DMS 273 (cell line): ENCODE measurements at regions not wholly inside any gene's neighbourhood (a gene's known extent, or its start where the extent isn't known, plus 50 kb on each side); places are given as distances from the start of the nearest gene placed in this dataset.

Experiments used
- DNase-seq: peaks from one replicate; lab custom pipeline; 2025; ENCODE audit not compliant: unreplicated experiment; lab: John Stamatoyannopoulos, UW

DNA sequence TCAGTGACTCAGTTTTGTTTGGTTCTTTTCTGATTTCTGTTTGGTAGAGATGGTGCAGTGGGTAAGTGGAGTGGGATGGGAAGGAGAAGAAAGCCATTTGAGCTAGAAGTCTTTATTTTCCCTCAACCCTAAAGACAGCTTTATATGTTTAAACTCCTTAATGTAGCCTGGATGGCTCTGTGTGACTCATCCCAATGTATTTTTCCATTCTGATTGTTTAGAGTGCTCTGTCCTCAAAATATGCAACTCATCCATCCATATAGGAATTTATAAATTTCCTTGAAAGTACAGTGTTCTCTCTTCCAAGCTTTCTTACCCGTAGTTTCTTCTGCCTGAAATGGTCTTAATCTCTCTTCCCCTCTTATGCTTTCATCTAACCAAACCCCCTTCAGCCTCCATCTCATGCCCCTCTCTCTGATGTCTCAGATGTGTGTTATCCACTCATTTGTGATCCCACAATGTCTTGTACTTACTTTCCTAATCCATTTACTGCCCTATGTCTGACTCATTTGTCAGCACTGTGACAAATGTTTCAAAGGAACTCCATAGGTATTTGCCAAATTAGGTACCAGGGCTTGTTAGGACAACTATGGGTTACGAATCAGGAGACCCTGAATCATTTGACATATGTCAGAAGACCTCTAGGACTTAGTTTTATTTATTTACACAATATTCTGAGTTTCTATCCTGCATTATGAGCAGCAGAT, 217.5 kb upstream of the SGCD start:
- no peak for DNase-seq

DNA sequence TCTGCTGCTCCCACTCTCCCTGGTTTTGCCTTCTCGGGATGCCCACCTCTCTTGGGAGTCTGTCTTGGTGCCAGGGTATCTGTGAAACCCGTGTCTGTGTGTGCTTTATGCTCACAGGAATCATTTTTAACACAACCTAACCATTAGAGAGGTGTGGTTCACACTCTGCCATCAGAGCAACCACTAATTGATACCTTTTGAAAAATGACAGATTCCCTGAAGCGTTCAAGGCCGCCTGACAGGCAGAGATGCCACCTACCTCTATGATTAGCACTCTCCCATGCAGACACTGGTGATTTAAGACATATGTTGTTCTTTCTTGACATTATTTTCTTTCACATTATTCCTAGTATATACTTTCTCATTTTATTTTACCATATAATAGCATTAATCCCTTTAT, 207.3 kb upstream of the SGCD start:
- no peak for DNase-seq

DNA sequence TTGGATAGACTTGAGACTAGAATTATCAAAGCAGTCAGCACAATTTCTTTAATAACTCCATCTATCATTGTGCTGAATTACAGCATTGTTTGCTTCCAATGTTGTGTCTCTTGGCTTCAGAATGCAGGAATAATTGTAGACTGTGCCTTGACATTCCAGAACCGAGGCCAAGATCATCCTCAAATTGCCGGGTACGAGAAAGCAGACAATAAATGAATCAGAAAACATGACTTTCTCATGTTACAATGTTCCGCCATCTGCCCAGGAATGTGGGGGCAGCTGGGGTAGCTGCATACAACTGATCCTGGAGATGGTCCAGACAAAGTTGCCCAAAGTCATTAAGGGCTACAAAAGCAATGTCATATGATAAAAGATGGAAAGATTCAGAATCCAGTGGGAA, 206.2 kb upstream of the SGCD start:
- peak; percentile 83 for DNase-seq

DNA sequence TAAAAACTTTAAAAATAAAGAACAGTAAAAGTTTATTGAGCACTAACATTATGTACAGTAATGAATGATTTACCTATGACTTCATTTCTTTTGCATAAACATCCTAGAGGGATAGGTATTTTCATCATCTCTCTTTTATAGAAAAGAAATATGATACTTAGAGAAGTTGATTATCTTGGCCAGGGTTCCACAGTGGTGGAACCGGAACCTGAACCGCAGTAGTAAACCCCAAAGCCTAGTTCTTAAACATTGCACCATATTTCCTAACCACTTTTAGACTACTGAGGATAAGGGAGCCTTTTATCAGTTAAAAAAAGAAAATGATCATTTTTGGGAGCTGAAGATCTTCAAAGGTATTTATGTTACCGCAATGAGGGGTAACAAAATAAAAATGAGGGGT, 205.7 kb upstream of the SGCD start:
- DNase-seq = peak; percentile 39

DNA sequence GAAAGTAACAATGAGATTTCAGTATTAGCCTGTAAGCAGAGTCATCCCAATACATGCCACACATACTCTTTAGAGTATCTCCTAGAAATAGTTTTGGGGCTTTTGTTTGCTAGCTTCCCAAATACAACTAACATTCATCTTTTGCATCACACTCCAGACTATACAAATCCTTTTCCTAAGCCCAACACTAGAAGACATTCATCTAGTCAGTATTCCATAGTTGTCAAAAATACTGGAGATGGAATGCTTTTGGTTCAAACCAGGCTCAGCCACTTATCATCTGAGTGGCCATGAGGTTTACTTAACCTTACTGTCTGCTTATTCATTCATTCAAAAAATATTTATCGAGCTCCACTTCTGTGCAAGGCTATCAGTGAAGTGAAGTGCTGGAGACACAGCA, 205.1 kb upstream of the SGCD start:
- no peak for DNase-seq

DNA sequence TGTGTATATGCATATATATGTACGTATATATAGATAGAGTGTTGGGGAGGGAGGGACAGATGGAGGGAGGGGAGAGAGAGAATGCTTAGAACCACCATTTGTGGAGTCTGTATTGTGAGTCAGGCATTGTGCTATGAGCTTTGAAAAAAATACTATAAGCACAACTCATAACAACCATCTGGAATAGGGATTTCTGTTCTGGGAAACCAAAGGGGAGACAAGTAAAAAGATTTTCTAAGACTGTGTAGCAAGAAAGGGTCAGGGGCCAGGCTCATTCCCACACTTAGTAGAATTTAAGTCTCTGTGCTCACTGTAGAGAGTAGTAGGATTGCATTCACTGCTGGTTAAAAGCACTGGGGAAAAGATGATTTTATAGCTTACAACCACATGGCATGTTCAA, 202.3 kb upstream of the SGCD start:
- no peak for DNase-seq

DNA sequence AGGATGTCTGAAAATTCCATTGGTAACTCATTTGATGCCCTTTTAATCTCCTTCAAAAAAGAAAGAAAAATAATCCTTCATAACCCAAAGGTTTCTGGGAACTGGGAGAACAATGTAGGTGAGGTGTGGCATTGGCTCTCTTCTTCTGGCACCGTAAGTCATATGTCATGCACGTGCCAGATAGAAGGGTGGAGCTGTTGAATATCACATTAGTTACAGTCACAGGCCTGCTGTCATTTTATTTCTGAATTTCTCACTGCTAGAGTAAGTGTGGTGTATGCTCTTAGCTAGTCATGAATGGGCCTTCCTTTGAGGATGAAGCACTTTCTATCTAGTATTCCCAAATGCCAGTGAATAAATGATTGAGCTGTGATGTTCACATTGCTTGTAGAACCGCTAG, 201.8 kb upstream of the SGCD start:
- no peak for DNase-seq

DNA sequence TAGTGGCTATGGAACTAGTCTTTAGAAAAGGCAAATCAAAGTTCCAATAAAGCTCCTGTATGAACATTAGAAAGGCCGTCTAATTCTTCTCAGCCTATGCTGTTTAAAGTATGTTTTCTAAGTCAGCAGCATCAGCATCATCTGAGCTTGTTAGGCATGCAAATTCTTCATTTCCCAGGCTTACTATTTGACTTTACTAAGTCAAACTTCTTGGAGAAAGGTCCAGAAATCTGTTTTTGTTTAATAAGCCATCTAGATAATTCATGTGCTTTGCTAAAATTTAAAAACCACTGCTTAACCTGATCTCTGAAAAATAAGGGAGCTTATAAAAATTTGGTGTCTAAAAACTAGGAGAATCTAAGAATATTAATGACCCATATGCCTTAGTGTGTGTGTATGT, 200.2 kb upstream of the SGCD start:
- DNase-seq = no peak

DNA sequence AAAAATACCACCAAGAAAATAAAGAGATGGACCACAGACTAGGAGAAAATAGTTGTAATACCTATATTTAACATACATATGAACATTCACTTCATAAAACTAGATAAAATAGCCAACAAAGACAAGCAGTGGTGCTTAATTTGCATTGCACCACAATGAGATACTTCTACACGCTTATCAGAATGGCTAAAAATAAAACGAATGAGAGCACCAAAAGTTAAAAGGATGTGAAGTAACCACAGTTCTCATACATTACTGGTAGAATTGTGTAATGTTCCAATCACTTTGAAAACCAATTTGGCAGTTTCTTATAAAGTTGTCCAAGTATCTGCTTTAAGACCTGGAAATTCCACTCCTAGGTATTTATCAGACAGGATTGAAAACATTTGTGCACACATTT, 198.9 kb upstream of the SGCD start:
- DNase-seq = no peak

DNA sequence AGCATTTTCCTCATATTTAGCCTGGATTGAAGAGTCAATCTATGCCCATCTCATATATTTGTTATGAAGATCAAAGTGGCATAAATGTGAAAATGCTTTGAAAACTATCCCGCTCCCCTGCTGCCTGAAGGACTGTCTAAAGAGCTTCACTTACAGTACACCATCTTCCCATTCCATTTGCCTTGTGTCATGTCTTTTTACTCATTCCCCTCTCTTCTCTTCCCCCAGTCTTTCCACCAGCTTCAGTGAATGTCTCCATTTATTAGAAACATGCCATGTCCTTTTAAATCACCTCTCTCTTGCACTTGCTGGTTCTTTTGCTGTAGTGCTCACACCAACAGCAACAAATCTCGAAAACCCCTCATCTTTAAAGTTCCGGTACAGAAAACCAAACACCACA, 192.7 kb upstream of the SGCD start:
- no peak for DNase-seq

DNA sequence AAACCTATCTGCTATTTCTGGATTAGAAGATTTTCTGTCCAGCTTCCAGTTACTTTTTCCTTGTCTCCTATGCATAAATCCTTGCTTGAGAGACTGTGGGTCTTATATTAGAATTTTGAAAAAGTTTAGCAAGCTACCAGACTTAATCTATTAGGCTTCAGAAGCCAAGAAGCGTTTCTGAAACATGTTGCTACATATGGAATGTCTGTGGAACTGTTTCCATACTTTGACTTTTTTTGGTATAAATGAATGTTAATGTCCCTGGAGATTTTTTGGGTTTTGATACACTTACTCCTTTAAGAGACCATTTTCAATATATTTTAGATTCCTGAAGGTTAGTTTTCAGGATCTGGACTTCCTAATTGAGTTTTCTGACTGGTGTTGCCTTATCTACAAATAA, 191.4 kb upstream of the SGCD start:
- no peak for DNase-seq

DNA sequence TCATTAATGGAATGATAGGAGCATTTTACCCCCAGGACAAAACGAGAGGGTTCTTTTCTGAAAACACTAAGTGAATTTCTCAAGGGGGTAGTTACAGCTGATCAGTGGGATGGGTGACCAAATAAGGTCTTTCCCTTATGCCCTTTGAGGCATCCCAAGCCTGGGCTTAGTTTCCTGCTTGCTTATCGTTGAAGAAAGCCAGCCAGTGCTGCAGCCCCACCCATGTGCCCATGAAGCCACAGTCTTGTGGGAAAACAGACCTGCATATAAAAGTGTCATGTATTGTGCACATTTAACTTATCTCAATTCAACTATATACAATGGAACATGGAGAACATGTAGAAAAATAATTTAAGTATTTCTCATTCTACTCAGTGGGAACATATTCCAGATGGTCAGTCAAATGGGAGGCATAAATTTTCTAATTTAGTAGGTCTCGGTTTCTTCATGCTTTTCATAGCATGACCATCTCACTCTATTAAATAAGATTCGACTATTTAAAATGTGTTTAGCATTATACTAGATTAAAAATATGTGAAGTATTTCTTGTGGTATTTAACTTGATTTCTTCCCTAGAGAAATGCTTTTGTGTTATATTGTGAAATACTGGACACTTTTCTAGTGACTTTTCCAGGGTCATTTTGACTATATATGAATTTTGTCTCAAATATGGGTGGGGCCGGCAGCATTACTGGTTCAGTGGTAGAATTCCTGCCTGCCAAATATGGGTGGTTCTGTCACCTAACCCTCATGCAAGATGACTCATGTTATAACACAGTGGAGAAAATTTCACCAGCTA, 189.7 kb upstream of the SGCD start:
- no peak for DNase-seq

DNA sequence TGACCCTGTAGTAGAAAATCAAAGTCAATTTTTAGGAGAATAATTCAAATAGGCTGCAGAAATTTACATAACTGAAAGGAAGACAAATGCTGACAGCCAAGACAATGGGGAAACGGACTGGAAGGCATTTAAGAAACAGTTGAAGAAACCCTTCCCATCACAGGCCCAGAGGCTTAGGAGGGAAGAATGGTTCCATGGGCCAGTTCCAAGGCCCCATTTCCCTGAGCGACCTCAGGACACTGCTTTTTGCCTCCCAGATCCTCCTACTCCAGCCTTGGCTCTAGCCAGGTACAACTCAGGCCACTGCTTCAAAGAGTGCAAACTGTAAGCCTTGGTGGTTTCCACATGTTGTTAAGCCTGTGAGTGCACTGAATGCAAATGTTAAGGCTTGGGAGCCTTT, 184.1 kb upstream of the SGCD start:
- DNase-seq = no peak

DNA sequence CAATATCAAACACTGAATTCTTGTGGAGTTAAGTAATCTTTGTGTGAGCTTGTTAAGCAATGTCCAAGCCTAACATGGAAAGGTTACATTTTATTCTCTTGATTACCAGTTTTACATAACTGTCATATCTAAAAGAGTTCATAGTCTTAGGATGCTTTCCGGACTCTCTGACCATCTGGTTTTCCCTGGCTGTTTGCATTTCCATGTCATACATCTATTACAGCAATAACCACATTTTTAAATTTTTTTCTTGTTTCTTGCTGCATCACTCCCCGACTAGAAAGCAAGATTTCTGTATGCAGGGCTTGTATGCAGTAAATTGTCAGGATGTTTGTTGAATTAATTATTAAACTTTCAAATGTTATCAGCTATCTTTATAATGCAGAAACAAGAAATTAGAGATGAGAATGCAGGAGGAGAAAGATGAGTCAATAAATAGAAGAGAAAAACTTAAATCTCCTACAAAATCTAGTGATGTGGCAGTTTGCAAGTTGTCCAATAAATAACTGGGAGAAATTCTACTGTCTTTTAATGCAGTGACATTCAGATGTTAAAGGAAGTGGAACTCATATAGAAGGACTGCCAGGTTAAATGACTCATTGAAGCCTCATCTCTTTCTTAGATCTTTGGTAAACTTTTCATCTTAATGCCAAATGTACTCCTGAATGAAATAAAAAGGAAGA, 179.6 kb upstream of the SGCD start:
- peak; percentile 12 for DNase-seq

DNA sequence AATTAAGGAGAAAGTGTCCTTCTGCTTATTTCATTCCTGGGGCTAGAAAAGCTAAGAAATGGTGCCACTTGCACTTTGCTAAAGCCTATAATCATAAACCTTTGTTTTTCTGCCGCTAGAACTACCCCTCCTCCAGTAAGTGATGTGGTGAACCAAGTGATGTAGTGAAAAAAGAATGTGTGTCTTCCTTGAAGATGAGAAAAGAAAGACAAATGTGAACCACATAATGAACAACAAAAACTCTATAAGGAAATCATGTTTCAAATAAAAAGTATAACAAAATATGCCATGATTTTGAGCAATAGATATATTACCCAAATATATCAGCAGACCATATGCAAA, 179.0 kb upstream of the SGCD start:
- no peak for DNase-seq

DNA sequence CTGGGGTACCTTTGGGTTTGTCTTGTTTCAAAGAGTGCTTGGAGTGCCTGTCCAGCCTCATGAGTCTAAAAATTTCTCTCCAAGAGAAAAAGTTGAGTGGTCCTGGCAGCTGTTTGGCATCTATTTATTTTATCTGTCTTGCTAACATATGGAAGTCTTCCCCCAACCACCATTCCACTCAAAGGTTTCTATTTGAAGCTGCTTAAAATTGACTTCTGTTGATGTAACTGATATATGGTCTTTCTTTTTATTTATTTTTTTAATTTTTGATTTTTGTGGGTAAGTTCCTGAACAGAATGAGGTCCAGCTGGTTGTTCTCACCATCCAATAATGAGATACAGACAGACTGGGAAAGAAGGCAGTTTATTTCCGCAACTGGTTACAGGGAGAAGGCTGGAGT, 178.7 kb upstream of the SGCD start:
- DNase-seq = peak; percentile 28

DNA sequence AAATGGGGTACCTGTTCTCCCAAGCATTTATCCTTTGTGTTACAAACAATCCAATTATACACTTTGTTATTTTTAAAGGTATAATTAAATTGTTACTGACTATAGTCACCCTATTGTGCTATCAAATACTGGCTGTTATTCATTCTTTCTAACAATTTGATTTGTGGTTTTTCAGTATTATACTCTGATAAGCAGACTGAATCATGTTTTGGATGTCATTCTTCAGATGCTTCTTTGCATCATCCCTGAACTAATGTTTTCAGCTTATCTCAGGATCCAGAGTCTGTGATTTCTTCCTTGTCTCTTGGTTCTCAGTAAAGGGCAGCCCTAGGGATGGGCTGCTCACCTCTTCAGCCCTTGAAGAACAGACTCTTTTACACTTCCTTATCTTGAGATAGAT, 177.8 kb upstream of the SGCD start:
- DNase-seq = no peak

DNA sequence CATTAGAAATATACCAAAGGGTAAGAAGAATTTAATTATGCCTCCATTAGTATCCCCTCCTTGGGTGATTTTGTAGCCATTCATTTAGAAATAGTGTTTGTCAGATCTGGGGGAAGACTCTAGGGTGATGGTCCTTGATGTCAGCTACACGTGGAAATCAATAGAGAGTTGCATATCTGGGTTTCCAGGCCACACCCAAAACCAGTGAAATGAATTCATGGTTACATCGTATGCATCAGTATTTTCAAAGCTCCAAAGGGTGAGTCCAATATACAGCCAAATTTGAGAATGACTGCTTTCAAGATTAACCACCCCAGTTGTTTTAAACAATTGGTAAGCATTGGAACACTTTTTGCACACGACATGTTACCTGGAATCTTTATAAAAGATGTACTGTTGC, 173.4 kb upstream of the SGCD start:
- DNase-seq = no peak

DNA sequence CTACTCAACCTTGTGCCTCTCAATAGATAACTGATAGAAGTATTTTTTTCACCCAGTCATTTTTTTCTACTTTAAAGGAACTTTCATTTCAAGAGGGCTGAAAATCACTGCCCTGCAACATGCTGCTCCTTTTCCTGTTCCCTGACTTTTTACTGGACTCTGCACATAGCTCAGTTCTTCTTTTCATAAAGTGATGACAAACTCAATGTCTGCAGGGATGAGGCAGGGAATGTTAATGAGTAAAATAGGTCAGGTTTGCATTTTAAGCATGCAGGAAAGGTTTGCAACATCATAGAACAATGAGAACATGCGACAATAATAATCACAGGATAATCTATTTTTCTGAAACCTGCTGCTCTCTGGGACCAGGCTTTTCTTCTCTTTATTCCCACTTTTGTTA, 172.2 kb upstream of the SGCD start:
- DNase-seq = no peak

DNA sequence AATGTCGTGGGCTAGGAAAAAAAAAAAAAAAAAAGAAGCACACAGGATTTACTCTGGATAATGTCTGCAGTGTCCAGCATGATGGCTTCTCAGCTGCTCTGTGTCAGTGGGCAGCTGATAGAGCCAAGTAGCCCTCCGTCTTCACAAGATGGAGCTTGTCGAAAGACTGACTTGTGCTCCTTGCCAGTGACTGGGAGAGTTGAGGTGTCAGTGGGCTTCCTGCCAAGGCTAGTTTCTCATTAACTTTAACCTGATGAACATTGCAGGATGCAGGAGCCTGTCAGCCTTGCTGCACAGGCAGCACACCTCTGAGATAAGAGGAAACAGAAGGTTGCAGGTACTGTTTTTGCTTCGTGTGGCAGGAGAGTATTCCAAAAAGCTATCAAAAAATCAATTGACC, 171.4 kb upstream of the SGCD start:
- peak; percentile 20 for DNase-seq

DNA sequence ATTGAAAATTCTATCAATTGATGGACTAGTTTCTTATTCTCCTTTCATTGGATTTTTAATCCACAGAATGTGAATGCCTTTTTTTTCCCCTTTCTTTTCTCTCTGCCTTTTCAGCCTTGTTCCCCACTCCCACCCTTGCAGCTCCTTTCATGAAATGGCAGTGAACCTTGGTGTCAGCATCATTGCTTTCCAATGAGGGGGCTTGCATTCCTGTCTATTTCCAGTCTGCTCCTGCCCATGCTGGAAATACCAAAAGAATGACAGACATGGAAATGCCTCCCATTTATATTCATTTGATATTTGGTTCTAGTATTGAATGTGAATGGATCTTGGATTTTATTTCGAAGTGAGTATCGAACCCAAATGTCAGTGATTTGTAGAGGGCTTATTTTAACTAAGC, 162.7 kb upstream of the SGCD start:
- DNase-seq = no peak

DNA sequence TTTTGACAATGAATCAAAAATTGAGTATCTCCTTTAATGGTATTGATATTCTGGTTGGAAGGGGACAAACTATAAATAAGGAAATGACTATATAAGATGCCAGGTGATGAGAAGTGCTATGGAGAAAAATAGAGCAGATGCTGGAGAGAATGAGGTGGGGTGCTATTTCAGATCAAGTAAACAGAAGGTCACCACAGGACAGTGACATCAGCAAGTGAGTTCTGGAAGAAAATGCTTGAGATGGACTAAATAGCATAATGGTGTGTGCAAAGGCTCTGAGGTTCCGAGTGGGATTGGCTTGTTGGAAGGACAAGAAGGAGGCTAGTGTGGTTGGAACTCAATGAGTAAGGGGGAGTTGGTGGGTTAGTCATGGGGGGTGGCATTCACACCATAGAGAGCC, 157.5 kb upstream of the SGCD start:
- no peak for DNase-seq
